ENCODE measurements at regions not wholly inside any gene's neighbourhood (a gene's known extent, or its start where the extent isn't known, plus 50 kb on each side); places are given as distances from the start of the nearest gene placed in this dataset.

- Histone ChIP-seq H3K27ac (ENCODE audit: low read depth in 1 of 2, low read length in 1 of 2) (no peak overlapping the region), H3K36me3 (ENCODE audit: control insufficient read depth in 4 of 4, insufficient read depth in 4 of 4, low read length in 4 of 4) (no peaks in the 10 kb centered on the region), H3K4me1 (ENCODE audit: control insufficient read depth in 5 of 5, insufficient read depth in 5 of 5, low read length in 5 of 5) (peaks cover 0 to 7% (median 0%) of the 10 kb centered on the region in 5 donors), H3K4me3 (no peak overlapping the region), H3K27me3 (ENCODE audit: control insufficient read depth in 3 of 3, insufficient read depth in 3 of 3, low read length in 2 of 3) (no peaks in the 10 kb centered on the region), H3K9ac (ENCODE audit: insufficient read depth in 1 of 2, low read length in 2 of 2) (no peak overlapping the region), H3K9me3 (ENCODE audit: control insufficient read depth in 4 of 4, insufficient read depth in 3 of 4, low read length in 3 of 4) (no peaks in the 10 kb centered on the region)
- ATAC-seq (ENCODE audit: insufficient read depth, low FRiP score) (no peak), DNase-seq (no peak)
- no peak for TF ChIP-seq CTCF (IDR thresholded peaks at IDR 0.05; ENCODE audit: control extremely low read depth, extremely low read depth)
These were observed 50.1 kb upstream of the ZNF608 start for GRCh38 chr5:124796495-124796894.

GRCh38 chr5:124797665-124798087 is 51.2 kb upstream of the ZNF608 start:
- WGBS, 2 donors = 88 to 91% methylated on average over 12 of the region's 12 CpGs
- no peak for ATAC-seq (ENCODE audit: insufficient read depth, low FRiP score)
- no peak for TF ChIP-seq CTCF (IDR thresholded peaks at IDR 0.05; ENCODE audit: control extremely low read depth, extremely low read depth)
- H3K4me1 ChIP-seq (ENCODE audit: control insufficient read depth in 5 of 5, insufficient read depth in 5 of 5, low read length in 5 of 5) = no peaks in the 10 kb centered on the region
- no peaks in the 10 kb centered on the region for H3K36me3 ChIP-seq (ENCODE audit: control insufficient read depth in 4 of 4, insufficient read depth in 4 of 4, low read length in 4 of 4)
- H3K27me3 ChIP-seq (ENCODE audit: control insufficient read depth in 3 of 3, insufficient read depth in 3 of 3, low read length in 2 of 3) = no peaks in the 10 kb centered on the region
- DNase-seq = no peak
- H3K4me3 ChIP-seq = no peak overlapping the region
- H3K9ac ChIP-seq (ENCODE audit: insufficient read depth in 1 of 2, low read length in 2 of 2) = no peak overlapping the region
- H3K27ac ChIP-seq (ENCODE audit: low read depth in 1 of 2, low read length in 1 of 2) = no peak overlapping the region
- no peaks in the 10 kb centered on the region for H3K9me3 ChIP-seq (ENCODE audit: control insufficient read depth in 4 of 4, insufficient read depth in 3 of 4, low read length in 3 of 4)

- 93 to 94% methylated on average over 3 of the region's 3 CpGs for WGBS, 2 donors
- ATAC-seq (ENCODE audit: insufficient read depth, low FRiP score) (no peak), DNase-seq (no peak)
- H3K9ac ChIP-seq (ENCODE audit: insufficient read depth in 1 of 2, low read length in 2 of 2) = no peak overlapping the region
- no peaks in the 10 kb centered on the region for H3K36me3 ChIP-seq (ENCODE audit: control insufficient read depth in 4 of 4, insufficient read depth in 4 of 4, low read length in 4 of 4)
- no peaks in the 10 kb centered on the region for H3K27me3 ChIP-seq (ENCODE audit: control insufficient read depth in 3 of 3, insufficient read depth in 3 of 3, low read length in 2 of 3)
- H3K4me3 ChIP-seq = no peak overlapping the region
- H3K9me3 ChIP-seq (ENCODE audit: control insufficient read depth in 4 of 4, insufficient read depth in 3 of 4, low read length in 3 of 4) = no peaks in the 10 kb centered on the region
- H3K4me1 ChIP-seq (ENCODE audit: control insufficient read depth in 5 of 5, insufficient read depth in 5 of 5, low read length in 5 of 5) = no peaks in the 10 kb centered on the region
- TF ChIP-seq CTCF (IDR thresholded peaks at IDR 0.05; ENCODE audit: control extremely low read depth, extremely low read depth) = no peak
- H3K27ac ChIP-seq (ENCODE audit: low read depth in 1 of 2, low read length in 1 of 2) = no peak overlapping the region
These were observed 52.5 kb upstream of the ZNF608 start for GRCh38 chr5:124798890-124799289.

- no peaks in the 10 kb centered on the region for H3K9me3 ChIP-seq (ENCODE audit: control insufficient read depth in 4 of 4, insufficient read depth in 3 of 4, low read length in 3 of 4)
- H3K36me3 ChIP-seq (ENCODE audit: control insufficient read depth in 4 of 4, insufficient read depth in 4 of 4, low read length in 4 of 4) = no peaks in the 10 kb centered on the region
- DNase-seq = no peak
- peaks cover 1 to 12% (median 5%) of the 10 kb centered on the region in 5 donors for H3K4me1 ChIP-seq (ENCODE audit: control insufficient read depth in 5 of 5, insufficient read depth in 5 of 5, low read length in 5 of 5)
- no peak for ATAC-seq (ENCODE audit: insufficient read depth, low FRiP score)
- TF ChIP-seq CTCF (IDR thresholded peaks at IDR 0.05; ENCODE audit: control extremely low read depth, extremely low read depth) = no peak
- no peak overlapping the region for H3K9ac ChIP-seq (ENCODE audit: insufficient read depth in 1 of 2, low read length in 2 of 2)
- H3K27ac ChIP-seq (ENCODE audit: low read depth in 1 of 2, low read length in 1 of 2) = no peak overlapping the region
- WGBS, 2 donors = 84 to 87% methylated on average over 3 of the region's 3 CpGs
- no peaks in the 10 kb centered on the region for H3K27me3 ChIP-seq (ENCODE audit: control insufficient read depth in 3 of 3, insufficient read depth in 3 of 3, low read length in 2 of 3)
- no peak overlapping the region for H3K4me3 ChIP-seq
These were observed 55.1 kb upstream of the ZNF608 start for GRCh38 chr5:124801551-124801950.

Data from lung (tissue), 11 donors.